HuH-7.5 (cell line): ENCODE measurements at regions not wholly inside any gene's neighbourhood (a gene's known extent, or its start where the extent isn't known, plus 50 kb on each side); places are given as distances from the start of the nearest gene placed in this dataset.
"Not testable (repeated sequence)": the region's sequence is repeated elsewhere in the genome, so short reads cannot be mapped to it uniquely, and the experiment has no call there.

Experiments used
- DNase-seq: peaks from one replicate; pipeline ENCODE4 v3.0.0; 2011; ENCODE audit warnings: low spot score

DNA sequence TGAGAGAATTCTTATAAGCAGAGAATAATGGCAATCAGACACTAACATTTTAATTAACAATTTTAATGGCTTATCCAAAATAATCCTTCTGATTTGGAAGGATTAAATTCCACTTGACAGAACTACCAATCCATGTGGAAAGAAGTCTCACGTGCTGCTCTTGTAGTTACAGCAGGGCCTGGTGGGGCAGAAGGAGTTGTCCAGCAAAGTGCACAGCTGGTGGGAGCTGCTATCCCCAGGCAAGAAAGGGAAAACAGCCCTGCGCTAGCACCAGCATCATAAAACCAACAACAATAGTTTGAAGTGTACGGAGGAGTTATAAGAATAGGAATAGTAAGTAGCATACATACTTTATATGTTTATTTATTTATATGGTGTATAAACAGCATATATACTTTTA lies 127.4 kb upstream of the TRIM2 start:
- DNase-seq = no peak

DNA sequence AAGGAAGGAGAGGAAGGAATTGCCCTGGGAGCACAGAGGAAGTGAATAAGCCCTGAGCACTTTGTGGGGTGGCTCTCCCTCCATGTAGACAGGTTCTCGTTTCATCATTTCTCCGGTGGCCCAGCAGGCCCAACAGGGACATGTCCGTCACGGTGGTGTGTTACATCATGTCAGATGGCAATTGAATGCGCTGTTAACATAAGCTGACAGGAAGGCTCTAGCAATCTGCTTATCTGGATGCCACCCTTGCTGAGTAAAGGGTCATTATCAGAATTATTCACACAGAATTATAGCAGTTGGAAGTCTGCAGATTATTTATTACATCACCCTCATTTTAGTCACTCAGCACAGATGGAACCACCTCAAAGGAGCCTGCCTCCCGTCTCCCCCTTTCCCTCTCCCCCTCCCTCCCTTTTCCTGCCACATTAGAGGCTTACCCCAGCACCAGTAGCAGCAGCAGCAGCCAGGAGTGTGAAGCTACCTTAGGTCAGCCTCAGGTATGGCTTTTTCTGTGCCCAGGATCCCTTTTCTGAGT lies 124.3 kb upstream of the TRIM2 start:
- no peak for DNase-seq

DNA sequence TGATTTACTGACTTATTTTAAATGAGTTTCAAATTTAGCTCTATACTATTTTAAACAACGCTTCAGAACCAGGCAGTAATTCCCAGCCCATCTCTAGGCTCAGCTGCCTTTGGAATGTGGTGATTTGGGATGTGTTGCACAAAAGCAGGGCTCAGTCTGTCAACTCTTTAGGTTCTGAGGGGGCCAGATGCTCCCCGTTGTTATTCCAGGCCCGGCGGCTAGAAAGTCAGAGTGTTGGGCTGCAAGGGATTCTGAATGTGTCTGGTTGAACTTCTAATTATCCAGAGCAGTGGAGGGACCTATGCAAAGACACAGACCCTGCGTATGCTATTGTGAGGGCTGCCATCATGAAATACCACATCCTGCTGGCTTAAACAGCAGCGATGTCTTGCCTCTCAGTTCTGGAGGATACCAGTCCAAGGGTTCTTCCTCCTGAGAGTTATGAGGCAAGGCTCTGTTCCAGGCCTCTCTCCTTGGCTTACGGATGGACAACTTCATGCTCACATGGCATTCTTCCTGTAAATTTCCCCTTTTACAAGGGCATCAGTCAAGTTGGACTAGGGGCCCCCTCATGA lies 123.2 kb upstream of the TRIM2 start:
- DNase-seq = no peak

DNA sequence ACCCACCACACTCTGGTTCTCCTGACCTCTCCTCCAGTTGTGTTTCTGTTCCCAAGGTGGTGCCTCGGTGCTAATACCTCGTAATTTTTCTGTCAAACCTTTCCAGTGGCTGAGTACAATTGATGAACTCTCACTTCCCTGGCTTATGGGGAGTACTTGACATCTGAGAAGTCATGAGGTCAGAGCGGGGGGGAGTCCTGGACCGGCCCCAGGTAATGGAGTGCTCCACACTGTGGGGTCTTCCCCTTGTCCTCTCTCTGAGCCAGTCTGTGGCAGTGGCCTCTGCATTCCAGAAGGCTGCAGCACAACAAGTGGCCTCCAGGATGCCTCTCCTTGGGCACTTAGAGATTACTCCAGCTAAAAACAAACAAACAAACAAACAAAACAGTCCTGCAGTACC lies 122.5 kb upstream of the TRIM2 start:
- no peak for DNase-seq

DNA sequence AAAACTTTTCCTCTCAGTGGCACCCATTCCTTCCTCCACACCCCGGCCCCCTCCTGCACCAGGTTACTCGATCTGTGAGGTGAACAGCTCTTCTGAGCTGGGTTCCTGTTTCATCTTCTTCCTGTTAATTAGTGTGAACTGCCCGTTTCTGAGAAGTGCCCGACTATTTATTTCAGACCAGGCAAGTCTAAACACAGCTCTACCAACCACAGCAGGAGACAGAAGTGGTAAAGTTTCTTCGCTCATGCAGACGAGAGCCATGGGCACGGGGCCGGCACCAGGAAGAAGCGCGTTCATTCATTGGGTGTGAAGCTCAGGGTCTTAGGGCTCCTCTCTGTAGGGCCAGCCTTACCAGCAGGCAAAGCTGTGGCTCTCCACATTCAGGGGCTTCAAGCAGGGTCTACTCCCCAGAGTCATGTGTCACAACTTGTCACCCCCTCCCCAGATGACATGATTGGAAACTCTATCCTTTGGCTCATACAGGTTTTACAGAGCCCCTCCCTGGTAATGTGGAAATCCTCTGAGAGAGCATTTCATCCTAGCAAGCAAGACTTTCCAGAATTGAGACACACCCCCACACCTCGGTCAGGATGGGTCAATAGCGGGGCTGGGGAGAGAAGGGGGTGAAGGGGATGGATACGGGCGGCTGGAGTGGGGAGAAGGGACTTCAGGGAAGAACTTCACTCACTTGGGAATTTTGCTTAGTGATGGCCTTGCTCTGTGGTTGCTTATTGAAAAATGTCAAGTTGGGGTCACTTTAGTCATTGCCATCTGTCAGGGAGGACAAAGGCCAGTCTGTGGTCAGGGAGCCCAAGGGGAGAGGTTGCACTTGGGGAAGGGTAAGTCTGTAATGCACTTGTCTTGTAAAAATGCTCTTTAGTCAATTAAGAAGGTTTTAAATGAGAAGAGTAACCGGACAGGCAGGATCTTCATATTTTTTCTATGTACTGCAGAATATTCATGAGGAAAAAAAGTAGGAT lies 121.6 kb upstream of the TRIM2 start:
- no peak for DNase-seq

DNA sequence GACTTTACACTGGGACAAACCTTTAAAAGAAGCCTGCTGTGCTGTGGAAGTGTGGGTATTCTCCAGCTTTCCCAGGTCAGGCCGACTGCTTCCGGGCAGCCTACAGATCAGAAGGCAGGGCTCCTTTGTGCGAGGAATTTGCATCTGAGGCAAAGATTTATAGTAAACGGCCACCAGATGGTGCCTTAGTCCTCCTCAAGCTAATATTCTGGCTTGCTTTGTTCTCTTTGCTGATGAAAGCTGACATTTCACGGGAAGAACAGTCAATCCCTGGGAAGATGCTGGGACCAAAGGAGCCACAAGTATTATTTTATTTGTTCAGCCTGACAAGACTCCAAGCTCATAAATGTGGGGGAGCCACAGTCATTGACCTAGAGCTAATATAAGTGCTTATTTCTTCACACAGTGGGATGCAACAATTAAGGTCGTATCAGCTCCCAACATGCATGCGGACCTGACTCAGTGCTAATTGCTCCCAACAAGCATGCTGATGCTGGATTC lies 120.7 kb upstream of the TRIM2 start:
- peak; percentile 36 for DNase-seq

DNA sequence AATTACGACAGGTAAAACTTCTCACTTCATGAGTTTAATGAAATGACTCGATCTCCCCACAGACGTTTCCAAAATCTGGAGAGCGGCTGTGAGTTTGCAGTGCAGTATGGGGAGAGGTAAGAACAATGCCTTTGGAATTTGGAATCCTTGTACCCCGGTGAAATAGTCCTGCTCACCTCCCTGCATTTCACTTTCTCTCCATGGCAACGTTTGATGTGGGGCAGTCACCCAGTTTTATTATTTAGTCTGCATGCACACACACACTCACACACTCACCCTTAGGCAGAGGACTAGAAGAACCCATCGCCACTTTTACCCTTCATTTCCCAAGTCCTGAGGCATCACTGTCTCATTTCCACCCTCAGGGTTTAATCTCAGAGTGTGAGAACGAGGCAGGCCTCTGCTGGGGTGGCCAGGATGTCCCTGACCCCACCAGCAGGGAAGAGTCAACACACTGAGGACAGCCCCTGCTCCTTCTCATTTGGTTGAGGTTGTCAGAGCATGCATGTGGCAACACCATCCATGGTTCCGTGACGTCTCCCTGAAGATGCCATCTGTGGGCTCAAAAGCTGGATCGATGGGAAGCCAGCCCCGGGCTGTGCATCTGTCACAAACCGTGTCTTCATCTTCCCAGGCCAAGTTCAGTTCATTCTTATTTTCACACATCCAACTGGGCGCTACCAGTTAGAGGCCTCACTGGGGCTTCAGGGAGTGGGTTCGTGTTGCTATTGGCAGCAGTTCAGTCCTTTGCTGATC lies 119.8 kb upstream of the TRIM2 start:
- no peak for DNase-seq

DNA sequence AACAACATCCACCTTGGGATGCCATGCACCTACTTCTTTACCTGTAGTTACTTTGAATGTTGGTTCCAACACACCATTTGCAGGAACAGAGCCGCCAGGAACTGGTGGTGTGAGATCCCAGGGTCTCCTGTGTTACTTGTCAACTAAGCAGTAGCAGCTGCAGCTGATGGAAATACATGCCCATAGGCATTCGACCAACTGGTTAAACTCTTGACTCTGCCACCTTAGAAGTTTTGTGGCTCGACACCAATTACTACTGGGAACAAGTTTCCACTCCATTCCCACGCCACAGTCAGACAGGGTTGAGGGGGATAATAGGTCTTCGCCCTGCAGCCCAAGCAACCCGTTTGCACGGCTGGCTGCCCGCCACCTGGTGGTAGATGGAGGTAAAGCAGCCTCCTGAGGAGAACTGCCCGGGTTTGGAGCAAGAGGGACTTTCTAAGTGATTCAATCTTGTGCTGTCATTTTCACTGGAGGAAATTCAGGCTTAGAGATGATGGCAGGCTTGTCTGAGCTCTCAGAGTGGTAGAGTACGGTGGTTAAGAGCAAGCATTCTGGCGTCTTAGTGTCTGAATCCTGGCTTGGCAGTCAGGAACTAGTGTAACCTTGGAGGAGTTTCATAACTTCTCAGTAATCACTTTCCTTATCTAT lies 119.1 kb upstream of the TRIM2 start:
- DNase-seq = peak; percentile 28

DNA sequence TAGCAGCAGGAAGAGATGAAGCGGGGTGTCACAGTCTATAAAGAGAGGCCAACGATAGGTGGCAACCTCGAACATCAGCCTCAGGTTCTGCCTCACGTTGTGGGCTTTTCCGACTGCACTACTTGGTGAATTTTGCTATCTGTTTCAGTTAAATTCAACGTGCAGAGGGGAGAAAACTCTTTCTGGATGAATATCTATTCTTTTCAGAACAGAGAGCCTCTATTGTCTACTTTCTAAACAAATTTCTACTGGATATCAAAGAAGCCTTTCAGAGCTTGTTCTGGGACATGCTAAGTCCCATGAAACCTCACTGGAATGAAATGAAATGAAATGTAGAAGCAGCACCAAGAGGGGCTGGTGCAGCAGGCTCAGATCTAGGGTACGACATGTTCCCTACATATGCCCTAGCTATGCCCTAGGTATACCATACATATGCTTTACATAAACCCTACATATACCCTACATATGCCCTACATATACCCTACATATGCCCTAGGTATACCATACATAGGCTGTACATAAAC lies 116.5 kb upstream of the TRIM2 start:
- DNase-seq = no peak

DNA sequence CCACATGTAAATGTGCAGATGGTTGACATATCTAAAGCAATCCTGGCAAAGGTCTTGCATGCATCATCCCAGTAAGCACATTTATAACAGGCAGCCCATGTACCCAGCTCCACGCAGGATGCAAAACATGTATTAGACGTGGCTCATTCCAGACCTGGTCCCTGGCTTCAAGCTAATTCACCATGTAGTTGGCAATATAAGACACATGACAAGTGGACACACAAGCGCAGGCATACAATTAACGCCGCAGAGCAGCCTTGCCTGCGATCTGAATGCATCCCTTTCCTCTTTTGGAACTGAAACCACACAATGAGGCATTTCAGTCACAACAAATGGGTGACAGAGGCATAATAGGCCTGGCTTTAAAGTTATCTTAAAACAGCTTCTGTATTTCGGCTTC lies 114.5 kb upstream of the TRIM2 start:
- no peak for DNase-seq

DNA sequence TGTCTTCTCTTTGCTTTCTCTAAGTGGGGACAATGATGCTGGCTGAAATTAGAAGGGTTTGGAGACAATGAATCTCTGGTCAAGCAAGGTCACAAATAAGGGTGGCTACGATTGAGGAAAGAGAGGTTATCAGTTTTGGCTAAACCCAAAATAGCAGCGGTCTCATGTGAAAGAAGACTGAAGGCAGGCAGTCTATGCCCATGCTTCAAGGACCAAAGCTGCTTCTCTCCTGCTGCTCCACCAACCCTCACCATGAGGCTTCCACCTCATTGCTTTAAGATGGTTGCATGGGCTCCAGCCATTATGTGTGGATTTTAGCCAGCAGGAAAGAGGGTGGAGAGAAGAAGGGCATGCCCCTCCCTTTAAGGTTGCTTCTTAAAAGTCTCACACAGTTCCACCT lies 114.1 kb upstream of the TRIM2 start:
- no peak for DNase-seq

DNA sequence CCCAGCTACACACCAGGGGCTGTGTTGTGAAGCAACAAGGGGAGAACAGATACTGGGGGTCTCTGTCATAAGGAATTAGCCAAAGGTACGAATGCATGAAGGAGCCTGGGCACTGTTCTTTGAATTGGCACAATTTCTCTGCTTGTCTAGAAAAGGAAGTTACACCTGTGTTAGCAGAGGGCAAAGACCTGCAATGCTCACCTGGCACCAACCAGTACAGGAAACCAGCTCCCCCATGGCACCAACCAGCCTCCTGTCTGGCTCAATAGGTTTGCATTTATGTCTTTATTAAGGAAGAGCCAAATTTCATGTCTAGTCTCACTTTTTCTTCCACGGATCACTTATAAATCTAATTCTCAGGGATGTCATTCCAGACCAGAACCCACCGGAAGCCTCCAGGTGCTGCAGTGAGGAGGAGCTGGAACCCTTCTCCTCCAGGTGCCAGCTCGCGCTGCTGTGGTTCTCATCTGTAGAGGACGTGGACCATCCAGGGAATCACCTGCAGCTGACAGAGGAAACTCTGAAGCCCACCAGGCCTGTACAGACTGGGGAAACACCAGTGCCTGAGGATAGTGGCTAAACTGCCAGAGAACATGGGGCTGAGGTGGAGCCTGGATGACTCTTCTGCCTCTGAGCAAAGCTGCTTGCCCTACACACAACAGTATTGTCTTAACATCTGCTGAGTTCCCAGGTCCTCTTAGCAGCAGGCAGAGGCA lies 113.4 kb upstream of the TRIM2 start:
- DNase-seq = no peak

DNA sequence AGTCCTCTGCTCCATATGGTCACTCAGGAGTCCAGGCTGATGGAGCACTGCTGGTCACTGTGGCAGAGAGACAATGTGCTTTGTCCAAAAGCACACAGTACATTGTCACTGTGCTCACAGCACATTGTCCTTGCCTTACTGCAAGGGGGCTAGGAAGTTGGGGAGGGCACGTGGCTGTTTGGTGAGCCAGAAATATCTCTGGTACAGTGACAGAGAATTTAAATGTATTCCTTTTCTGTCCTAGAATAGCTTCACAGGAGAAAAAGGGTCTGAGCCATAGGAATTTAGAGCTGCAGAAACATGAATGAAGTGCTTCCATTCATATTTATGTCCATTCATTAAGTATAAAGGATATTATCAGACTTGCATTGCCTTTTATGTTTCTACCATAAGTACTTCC lies 110.8 kb upstream of the TRIM2 start:
- no peak for DNase-seq

DNA sequence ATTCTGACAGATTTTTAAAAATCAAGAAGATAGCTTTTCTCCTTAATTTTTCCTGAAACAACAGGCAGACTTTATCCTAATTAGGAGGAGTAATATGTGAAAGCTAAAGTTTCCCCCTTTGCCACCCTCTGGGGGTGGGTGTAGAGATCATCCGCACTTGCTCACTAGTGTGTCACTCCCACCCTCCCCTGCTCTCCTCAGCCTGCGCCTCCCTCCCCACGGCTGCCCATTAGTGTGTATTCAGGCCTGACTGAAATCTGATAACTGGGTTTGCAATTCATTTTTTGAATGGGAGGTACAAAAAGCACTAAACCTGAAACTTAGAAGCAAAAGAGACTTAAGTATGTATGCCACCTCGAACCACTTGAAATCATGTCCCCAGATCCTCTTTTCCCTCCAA lies 110.4 kb upstream of the TRIM2 start:
- no peak for DNase-seq

DNA sequence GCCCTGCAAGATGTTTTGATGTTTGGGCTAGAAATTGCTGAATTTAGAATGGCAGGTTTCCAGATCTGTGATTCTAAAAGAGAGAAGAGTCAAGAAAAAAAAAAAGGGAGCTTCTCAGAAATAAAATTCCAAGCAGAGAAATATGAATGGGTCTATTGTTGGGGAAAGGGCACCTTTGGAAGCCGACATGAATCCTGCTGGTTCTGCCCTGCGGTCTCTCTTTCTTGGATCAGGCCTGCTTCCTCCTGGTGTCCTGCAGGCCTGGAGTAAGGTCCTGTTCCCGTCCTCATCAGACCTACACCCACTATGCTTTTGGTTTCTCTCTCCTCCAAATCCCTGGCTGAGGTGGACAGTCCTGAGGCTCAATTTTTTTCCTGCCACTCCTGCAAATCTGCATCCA lies 109.8 kb upstream of the TRIM2 start:
- DNase-seq = no peak

DNA sequence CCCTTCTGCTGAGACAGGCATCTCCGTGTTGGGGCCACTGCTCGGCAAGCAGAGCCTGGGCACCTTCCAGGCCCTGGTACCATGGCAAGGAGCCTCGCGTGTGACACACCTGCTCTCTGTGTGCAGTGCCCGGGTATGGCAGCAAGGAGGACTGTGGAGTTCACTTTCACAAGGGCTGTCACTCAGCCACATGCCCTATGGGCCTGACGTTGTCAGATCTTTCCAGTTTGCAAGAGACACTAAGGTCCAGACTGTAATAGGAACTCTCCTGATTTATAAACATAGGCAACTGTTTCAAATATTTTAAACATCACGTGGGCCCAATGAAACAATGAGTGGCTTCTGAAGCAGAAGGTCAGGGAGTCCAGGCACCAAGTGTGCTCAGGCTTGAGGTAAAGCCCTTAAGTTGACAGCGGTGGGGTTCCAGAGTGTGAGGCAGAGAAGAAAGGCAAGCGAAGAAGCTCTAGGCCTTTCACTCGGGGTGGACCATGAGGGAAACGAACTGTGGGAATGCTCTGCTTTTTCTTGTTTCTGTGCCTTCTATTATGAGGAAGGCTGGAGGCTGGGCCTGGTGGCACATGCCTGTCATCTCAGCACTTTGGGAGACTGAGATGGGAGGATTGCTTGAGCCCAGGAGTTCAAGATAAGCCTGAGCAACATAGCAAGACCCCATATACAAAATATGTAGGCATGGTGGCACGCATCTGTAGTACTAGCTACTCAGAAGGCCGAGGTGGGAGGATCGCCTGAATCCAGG lies 108.6 kb upstream of the TRIM2 start:
- DNase-seq = no peak

DNA sequence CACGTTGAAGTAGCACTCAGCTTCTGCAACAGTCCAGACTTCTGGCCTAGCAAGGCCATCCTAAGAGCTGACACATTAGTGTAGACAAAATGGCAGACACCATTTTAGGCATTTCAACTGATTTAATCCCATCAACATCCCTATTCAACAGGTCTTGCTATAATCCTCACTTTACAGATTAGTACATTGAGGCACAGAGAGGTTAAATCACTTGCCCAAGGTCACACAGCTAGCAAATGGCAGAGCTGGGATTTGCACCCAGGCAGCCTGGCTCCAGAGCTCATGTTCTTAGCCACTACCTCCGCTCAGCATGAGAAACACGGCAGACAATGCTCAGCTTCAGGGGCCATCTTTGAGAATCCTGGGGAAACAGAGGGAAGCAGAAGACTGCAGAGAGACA lies 107.9 kb upstream of the TRIM2 start:
- DNase-seq = no peak

DNA sequence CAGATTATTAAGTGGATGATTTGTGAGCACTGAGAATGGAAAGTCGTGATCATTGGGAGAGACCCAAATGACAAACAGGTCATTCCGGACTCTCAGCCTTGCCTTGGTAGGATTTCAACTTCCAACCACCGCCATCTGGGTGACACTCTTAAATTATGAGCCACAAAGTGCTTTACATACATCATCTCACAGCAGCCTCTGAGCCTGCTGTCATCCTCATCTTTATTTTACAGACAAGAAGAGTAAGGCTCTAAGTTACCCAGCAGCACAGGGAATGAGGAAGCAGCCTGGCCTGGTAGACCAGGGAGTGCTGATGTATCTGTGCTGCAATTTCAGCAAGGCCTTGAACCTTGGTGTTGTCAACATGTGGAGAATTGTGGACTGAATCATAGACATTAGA lies 105.8 kb upstream of the TRIM2 start:
- DNase-seq = no peak

DNA sequence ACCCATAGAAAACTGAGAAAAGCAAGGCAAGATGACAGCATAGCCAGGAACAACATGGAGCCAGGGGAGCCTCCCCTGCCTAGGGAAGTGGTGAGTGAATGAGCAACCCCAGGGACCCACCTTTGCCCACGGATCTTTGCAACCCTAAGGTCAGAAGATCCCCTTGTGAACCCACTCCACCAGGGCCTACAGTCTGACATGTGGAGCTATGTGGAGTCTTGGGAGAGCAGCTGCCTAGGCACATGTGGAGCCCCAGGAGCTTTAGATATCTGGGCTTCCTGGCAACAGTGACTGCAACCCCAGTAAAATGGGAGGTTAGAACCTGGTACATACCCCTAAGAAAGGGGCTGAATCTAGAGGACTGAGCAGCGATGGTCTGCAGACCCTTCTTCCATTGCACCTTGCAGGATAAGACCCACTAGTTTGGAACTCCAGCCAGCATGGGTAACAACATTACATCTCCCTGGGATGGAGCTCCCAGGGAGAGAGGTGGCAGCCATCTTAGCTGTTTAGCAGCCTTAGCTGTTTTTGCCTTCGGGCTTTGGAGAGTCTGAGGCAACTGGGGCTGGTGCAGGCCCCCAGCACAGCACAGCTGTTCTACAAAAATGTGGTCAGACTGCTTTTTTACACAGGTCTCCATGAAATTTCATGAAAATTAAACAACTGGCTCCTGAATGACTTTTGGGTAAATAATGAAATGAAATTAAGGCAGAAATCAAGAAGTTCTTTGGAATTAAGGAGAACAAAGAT lies 104.7 kb upstream of the TRIM2 start:
- DNase-seq = no peak

DNA sequence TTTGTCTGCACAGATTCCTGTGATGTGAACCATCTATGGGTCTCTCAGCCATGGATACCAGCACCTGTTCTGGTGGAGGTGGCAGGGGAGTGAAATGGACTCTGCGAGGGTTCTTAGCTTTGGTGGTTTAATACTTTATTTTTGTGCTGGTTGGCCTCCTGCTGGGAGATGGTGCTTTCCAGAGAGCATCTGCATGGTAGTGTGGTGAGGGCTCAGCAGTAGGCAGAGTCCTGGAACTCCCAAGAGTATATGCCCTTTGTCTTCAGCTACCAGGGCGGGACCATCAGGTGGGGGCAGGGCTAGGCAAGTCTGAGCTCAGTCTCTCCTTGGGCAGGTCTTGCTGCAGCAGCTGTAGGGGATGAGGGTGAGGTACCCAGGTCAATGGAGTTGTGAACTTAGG lies 97.5 kb upstream of the TRIM2 start:
- DNase-seq = not testable (repeated sequence)
